ENCODE measurements at regions not wholly inside any gene's neighbourhood (a gene's known extent, or its start where the extent isn't known, plus 50 kb on each side); places are given as distances from the start of the nearest gene placed in this dataset.

DNA sequence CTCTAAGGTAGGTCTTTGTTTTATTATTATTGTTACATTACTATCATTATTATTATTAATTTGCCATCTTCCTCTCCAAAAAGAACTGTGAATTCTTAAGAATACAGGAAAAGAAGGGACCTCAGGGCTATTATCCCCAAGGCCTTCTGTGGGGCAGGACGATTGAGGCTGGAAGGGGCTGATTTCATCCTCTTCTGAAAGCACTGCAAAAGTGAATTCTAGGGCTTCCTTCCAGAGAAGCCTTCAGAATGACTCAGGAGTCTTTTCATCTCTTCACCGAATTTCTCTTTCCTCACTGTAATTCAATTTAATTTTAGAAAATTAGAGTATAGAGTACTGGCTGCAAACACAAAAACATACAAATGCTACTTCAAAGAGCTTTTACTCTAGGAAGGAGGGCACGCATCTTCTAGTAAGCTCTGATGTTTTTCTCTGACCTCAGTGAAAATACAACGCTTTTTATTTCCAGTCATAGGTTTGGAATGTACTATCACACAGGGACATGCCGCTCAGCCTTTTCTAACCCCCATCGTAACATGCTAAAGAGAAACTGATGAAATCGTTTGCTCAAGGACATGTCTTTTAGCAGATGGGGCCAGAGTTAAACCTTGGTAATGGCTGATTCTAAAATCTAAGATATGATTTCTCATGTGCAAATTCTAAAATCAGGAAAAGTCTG lies 280.2 kb upstream of the PITRM1 start:
- no peak for TF ChIP-seq POLR2A (IDR thresholded peaks at IDR 0.05)
- TF ChIP-seq, protein P1, sequence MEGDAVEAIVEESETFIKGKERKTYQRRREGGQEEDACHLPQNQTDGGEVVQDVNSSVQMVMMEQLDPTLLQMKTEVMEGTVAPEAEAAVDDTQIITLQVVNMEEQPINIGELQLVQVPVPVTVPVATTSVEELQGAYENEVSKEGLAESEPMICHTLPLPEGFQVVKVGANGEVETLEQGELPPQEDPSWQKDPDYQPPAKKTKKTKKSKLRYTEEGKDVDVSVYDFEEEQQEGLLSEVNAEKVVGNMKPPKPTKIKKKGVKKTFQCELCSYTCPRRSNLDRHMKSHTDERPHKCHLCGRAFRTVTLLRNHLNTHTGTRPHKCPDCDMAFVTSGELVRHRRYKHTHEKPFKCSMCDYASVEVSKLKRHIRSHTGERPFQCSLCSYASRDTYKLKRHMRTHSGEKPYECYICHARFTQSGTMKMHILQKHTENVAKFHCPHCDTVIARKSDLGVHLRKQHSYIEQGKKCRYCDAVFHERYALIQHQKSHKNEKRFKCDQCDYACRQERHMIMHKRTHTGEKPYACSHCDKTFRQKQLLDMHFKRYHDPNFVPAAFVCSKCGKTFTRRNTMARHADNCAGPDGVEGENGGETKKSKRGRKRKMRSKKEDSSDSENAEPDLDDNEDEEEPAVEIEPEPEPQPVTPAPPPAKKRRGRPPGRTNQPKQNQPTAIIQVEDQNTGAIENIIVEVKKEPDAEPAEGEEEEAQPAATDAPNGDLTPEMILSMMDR (IDR thresholded peaks at IDR 0.05): no peak

All from heart left ventricle (tissue), 13 donors.